Erythroblast (primary cell): ENCODE measurements at regions not wholly inside any gene's neighbourhood (a gene's known extent, or its start where the extent isn't known, plus 50 kb on each side); places are given as distances from the start of the nearest gene placed in this dataset.

Experiments
- GATA1 ChIP-seq: IDR thresholded peaks from 2 replicates; pipeline ENCODE4 v1.6.1; 2011; ENCODE audit warnings: low read depth, mild to moderate bottlenecking, control low read depth, low read length, moderate library complexity
- POLR2A ChIP-seq: IDR thresholded peaks from 2 replicates; pipeline ENCODE4 v1.6.1; 2011; ENCODE audit warnings: mild to moderate bottlenecking, low read length

- TF ChIP-seq POLR2A (no peak), GATA1 (no peak)
Observed at GRCh38 chr18:39801010-39801409, 2154.0 kb upstream of the PIK3C3 start.
